ACC112 (cell line): ENCODE measurements at regions not wholly inside any gene's neighbourhood (a gene's known extent, or its start where the extent isn't known, plus 50 kb on each side); places are given as distances from the start of the nearest gene placed in this dataset.

Experiments used
- H2AFZ ChIP-seq: fragments of 200-600 bp; sonication (generic); one replicate; pipeline ENCODE4 v1.6.0; 2017; ENCODE audit warnings: antibody characterized with exemption, low read length; ENCODE audit not compliant: unreplicated experiment
- H3K27ac ChIP-seq: fragments of 200-600 bp; sonication (generic); 2 replicates; pipeline ENCODE4 v1.5.1; 2014; ENCODE audit warnings: low read depth, mild to moderate bottlenecking, antibody characterized with exemption, low read length, moderate library complexity
- H3K27me3 ChIP-seq: fragments of 200-600 bp; sonication (generic); 2 replicates; pipeline ENCODE4 v1.6.1; 2014; ENCODE audit warnings: mild to moderate bottlenecking, antibody characterized with exemption, low read length, moderate library complexity, mixed read lengths; ENCODE audit not compliant: insufficient read depth
- H3K36me3 ChIP-seq: fragments of 200-600 bp; sonication (generic); 2 replicates; pipeline ENCODE4 v1.6.1; 2016; ENCODE audit warnings: mild to moderate bottlenecking, antibody characterized with exemption, low read length, moderate library complexity, mixed read lengths; ENCODE audit not compliant: insufficient read depth
- H3K4me1 ChIP-seq: fragments of 200-600 bp; sonication (generic); one replicate; pipeline ENCODE4 v1.6.1; 2016; ENCODE audit warnings: low read length, mixed read lengths; ENCODE audit not compliant: insufficient read depth, unreplicated experiment, control insufficient read depth
- H3K4me3 ChIP-seq: fragments of 200-600 bp; sonication (generic); 2 replicates; pipeline ENCODE4 v1.5.1; 2014; ENCODE audit warnings: mild to moderate bottlenecking, low read depth, low read length
- H3K79me2 ChIP-seq: fragments of 200-600 bp; sonication (generic); one replicate; pipeline ENCODE4 v1.6.0; 2016; ENCODE audit warnings: low read length; ENCODE audit not compliant: control insufficient read depth, unreplicated experiment, insufficient read depth

DNA sequence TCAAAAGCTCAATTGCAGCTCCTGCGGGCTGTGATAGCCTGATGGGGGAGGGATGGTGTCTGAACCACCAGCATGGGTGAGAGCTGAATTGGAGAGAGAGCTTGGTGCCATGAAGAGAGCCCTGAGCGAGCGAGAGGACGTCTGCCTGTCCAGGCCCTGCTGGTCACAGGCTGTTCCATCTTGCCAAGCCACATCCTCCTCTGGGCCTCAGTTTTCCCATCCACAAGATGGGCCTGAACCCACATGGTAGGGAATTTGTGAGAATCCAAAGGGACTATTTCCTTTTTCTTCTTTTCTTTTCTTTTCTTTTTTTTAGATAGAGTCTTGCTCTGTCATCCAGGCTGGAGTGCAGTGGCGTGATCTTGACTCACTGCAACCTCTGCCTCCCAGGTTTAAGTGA is 276.4 kb downstream of the VRK1 start:
- no peaks in the 10 kb centered on the region for H3K79me2 ChIP-seq
- H3K4me1 ChIP-seq, result no peaks in the 10 kb centered on the region
- no peak overlapping the region for H3K27ac ChIP-seq
- no peaks in the 10 kb centered on the region for H3K27me3 ChIP-seq
- H3K36me3 ChIP-seq, result no peaks in the 10 kb centered on the region
- H2AFZ ChIP-seq, result no peak overlapping the region
- no peak overlapping the region for H3K4me3 ChIP-seq

DNA sequence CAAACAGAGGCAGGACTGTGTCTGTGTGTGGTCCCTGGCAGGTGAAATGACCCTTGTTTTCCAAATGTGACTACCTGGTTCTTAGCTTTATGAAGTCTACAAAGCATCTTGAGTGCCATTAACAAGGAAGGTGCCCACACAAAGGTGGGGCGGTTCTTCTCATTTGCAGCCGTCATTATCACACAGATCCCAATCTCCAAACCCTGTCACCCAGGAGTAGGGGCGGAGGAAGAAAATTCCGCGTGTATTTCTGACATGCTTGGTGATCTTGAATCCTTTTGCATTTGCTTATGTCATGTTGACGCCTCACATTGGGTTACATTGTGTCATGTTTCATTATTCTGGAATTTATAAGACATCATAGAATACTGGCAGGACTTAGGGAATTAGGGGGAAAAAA is 277.3 kb downstream of the VRK1 start:
- Histone ChIP-seq H2AFZ (no peak overlapping the region), H3K27ac (no peak overlapping the region), H3K4me1 (no peaks in the 10 kb centered on the region), H3K36me3 (no peaks in the 10 kb centered on the region), H3K27me3 (no peaks in the 10 kb centered on the region), H3K4me3 (no peak overlapping the region), H3K79me2 (no peaks in the 10 kb centered on the region)

DNA sequence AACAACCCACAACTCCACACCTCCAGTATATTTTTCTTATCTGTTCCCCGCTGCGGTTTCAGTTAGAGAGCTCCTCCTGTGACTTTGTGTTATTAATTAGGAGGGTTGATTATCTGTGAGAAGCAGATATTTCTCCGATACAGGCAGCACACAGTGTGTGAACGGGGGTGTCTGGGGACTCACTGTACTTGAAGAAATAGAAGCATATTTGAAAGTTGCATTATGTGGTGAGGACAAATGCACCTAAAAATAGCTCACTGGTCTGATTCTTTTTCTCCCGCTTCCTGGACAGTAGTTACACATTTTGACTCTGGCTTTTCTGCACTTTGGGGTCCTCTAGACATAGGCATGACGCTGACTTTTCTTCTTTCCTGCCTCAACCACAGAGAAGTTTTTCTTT is 277.7 kb downstream of the VRK1 start:
- H3K27ac ChIP-seq, result no peak overlapping the region
- no peak overlapping the region for H2AFZ ChIP-seq
- no peaks in the 10 kb centered on the region for H3K79me2 ChIP-seq

DNA sequence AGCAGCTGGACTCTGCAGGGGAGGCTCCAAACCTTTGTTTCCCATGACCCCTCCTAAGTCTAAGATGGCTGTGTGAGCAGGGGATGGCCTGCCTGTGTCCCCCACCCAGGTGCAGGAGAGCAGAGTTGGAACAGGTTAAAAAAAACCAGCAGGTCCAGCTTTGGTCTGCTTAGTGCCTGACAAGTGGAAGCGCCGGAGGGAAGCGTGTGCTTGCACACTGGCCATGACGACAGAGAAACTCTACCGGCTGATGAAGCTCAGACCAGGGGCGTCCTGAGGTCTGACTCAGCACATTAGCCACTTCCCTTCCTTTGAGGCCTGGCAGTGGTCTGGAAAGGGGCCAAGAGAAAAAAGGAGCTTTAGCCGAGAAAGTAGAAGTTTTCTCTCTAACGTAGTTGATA is 280.1 kb downstream of the VRK1 start:
- Histone ChIP-seq H3K4me1 (no peaks in the 10 kb centered on the region), H3K79me2 (no peaks in the 10 kb centered on the region), H3K27me3 (no peaks in the 10 kb centered on the region), H3K36me3 (no peaks in the 10 kb centered on the region), H3K4me3 (no peak overlapping the region), H2AFZ (no peak overlapping the region), H3K27ac (no peak overlapping the region)

More for the DNA sequence above, 277.7 kb downstream of the VRK1 start:
- Histone ChIP-seq H3K27me3 (no peaks in the 10 kb centered on the region), H3K4me3 (no peak overlapping the region), H3K4me1 (no peaks in the 10 kb centered on the region), H3K36me3 (no peaks in the 10 kb centered on the region)

DNA sequence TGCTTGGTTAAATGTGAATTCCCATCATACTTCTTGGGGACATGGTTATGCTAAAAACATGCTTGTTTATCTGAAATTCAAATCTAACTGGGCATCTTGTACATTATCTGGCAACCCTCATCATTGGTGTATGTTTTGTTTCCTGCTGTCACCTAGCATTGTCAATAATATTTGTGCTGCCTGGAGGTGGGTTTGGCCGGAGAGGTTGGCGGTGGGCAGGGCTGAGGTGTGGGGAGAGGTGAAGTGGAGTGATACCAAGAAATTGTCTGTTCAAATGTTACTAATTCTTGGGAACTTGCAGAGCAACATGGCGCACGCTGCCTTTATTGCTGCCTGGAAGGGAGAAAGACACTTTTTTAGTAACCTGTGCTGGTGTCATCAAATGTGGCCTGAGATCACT is 280.5 kb downstream of the VRK1 start:
- no peaks in the 10 kb centered on the region for H3K79me2 ChIP-seq
- no peaks in the 10 kb centered on the region for H3K27me3 ChIP-seq
- no peaks in the 10 kb centered on the region for H3K36me3 ChIP-seq
- H2AFZ ChIP-seq, result no peak overlapping the region
- H3K27ac ChIP-seq, result no peak overlapping the region
- H3K4me3 ChIP-seq, result no peak overlapping the region
- no peaks in the 10 kb centered on the region for H3K4me1 ChIP-seq

DNA sequence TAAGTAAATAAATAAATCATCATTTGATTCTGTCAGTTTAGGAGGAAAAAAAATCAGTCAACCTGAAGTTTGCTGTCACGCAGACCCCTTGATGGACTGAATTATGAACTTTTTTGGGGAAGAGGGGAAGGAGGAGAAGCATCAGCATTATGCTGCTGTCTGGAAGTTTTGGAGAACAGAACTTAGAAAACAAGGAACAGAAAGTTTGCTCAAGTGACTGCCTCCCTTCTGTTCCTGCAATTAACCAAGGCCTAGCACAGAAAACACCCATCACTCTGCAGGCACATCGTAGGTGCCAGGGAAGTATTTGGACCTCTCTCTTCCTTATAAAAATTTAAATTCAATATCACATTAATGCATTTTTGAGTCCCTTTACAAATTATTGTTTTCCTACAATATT is 283.8 kb downstream of the VRK1 start:
- no peak overlapping the region for H2AFZ ChIP-seq
- H3K4me1 ChIP-seq, result no peaks in the 10 kb centered on the region
- H3K27ac ChIP-seq, result no peak overlapping the region
- no peaks in the 10 kb centered on the region for H3K36me3 ChIP-seq
- no peaks in the 10 kb centered on the region for H3K79me2 ChIP-seq
- no peaks in the 10 kb centered on the region for H3K27me3 ChIP-seq
- no peak overlapping the region for H3K4me3 ChIP-seq

DNA sequence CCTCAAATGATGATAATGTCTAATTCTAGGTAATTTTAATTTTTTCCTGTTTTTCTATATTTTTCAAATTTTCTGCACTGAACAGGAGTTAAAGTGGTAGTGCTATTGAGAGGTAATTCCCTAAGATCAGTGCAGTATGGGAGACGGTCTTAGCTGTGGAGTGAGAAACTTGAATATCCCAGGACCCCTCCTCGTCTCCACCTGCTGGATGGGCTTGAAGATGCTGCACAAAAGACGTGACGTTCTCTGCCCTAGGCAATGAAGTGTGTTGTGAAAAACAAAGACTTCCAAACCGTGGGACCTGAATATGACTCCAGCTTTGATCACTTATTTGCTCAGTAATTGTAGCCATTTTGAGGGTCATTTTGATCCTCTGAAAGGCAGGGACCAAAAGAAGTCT is 298.1 kb downstream of the VRK1 start:
- Histone ChIP-seq H3K4me3 (no peak overlapping the region), H3K4me1 (no peaks in the 10 kb centered on the region), H3K27me3 (no peaks in the 10 kb centered on the region), H2AFZ (no peak overlapping the region), H3K36me3 (no peaks in the 10 kb centered on the region), H3K79me2 (no peaks in the 10 kb centered on the region), H3K27ac (no peak overlapping the region)

DNA sequence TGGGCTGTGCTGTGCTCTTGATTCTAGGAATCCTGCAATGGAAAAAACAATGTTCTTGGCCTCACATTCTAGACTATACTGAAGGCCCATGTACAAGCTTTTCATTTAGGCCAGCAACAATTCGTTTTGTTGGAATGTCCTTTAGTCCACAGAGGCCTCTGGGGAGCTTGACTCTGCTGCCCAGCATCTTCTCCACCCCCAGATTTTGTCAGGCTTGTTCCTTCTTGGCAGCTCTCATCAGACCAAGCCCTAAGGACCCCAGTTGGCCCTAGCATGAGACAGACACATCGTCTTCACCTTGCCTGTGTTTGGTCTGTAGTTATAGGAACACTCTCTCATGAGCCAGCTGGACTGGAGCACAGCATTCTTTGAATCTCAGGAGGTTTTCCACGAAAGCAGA is 300.1 kb downstream of the VRK1 start:
- Histone ChIP-seq H3K79me2 (no peaks in the 10 kb centered on the region), H3K27ac (no peak overlapping the region), H3K27me3 (no peaks in the 10 kb centered on the region), H3K36me3 (no peaks in the 10 kb centered on the region), H3K4me1 (no peaks in the 10 kb centered on the region), H2AFZ (no peak overlapping the region), H3K4me3 (no peak overlapping the region)

DNA sequence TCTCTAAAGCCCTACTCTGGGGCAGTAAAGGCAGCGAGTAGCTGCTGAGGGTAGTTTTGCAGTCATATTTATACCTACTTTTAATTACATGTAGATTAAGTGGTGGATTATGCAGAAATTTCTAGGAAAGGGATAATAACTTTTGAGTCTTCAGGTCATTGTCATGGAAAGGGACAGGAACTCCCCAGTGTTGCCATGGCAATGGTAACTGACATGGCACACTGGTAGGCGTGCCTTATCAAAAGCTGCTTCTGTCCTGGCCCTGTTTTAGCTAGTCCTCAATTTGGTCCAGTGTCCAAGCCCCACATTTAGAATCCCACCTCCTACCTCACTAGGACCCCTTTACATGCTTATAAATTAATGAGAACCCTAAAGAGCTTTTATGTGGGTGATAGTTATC is 303.1 kb downstream of the VRK1 start:
- H3K4me3 ChIP-seq, result no peak overlapping the region
- H3K4me1 ChIP-seq, result no peaks in the 10 kb centered on the region

DNA sequence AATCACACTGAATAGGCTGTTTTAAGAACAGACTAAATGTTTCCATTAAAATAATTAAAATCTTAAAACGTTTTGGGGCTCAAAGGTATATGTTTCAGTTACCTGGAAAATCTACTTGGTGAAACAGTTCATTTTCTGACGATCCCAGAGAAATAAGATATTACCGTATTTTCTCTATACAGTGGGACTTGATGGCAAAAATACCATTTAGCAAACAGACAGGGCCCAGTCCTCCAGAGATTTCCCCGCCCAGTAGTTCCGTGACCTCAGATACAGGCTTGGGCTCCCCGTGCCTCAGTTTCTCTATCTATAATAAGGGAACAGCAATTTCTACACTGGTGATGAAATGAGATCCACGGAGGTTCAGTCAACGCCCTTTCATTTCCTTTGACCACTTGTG is 304.4 kb downstream of the VRK1 start:
- H3K36me3 ChIP-seq, result no peaks in the 10 kb centered on the region
- H3K4me3 ChIP-seq, result no peak overlapping the region
- no peak overlapping the region for H2AFZ ChIP-seq
- no peak overlapping the region for H3K27ac ChIP-seq
- H3K4me1 ChIP-seq, result no peaks in the 10 kb centered on the region
- H3K79me2 ChIP-seq, result no peaks in the 10 kb centered on the region
- H3K27me3 ChIP-seq, result no peaks in the 10 kb centered on the region

More for the DNA sequence above, 303.1 kb downstream of the VRK1 start:
- H3K27me3 ChIP-seq, result no peaks in the 10 kb centered on the region
- no peak overlapping the region for H3K27ac ChIP-seq
- H3K36me3 ChIP-seq, result no peaks in the 10 kb centered on the region
- H2AFZ ChIP-seq, result no peak overlapping the region
- no peaks in the 10 kb centered on the region for H3K79me2 ChIP-seq

DNA sequence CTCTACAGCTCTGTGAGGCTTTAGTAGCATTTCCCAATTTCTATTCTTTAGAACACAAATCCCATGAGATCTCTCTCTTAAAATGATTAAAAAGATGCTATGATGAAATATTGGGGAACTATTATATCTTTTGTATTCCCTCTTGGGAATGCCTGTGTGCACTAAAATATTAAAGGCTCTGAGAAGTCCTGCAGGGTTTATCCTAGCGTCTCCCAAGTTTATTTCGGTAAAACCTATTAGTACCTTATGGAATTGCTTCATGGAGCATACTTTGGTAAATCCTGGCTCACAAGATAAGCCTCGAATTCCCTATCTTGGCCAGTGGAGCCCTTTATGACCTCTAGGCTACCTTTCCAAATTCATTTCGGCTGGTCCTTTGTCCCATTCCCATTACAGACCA is 306.8 kb downstream of the VRK1 start:
- Histone ChIP-seq H3K4me1 (no peaks in the 10 kb centered on the region), H3K27me3 (no peaks in the 10 kb centered on the region), H3K79me2 (no peaks in the 10 kb centered on the region), H2AFZ (no peak overlapping the region), H3K36me3 (no peaks in the 10 kb centered on the region), H3K27ac (no peak overlapping the region), H3K4me3 (no peak overlapping the region)

DNA sequence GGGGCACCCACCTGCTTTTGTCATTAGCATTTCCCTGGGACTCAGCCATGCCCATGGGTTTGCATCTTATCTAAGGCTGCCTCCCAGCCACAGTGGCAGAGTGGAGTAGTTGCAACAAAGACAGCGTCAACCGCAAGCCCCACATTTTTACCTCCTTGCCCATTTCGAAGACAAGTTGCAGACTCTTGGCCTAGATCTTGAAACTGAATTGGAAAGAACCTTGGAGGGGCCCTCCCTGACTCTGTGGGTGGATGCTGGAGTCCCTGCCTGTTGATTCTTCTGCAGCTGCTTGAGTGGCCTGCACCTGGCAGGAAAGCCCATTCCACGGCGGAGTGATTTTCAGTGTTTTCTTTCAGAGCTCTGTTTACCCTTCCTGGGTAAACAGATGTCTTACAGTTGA is 309.0 kb downstream of the VRK1 start:
- no peak overlapping the region for H2AFZ ChIP-seq
- no peaks in the 10 kb centered on the region for H3K79me2 ChIP-seq

More for the DNA sequence above, 309.0 kb downstream of the VRK1 start:
- Histone ChIP-seq H3K4me1 (no peaks in the 10 kb centered on the region), H3K36me3 (no peaks in the 10 kb centered on the region), H3K27ac (no peak overlapping the region), H3K27me3 (no peaks in the 10 kb centered on the region), H3K4me3 (no peak overlapping the region)
